ENCODE measurements at regions not wholly inside any gene's neighbourhood (a gene's known extent, or its start where the extent isn't known, plus 50 kb on each side); places are given as distances from the start of the nearest gene placed in this dataset.
A peak's percentile ranks its signal among the peaks of the same experiment; 100 is the strongest.

DNA sequence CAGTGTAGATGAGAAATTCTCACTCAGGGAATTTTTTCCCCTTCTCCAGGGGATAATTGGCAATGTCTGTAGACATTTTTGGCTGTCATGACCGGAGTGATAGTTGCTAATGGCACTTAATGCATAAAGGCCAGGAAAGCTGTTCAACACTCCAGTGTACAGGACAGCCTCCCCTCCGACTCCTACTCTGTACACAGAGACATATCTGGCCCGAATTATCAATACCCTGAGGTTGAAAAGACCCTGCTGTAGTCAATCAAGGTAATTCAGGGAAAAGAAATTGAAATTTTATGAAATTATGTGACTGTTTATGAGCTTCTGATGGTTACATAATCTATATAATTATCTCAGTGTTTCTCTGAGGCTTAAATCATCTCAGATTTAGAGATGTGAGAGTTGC lies 720.7 kb downstream of the OLFM4 start:
- no peak for DNase-seq

DNA sequence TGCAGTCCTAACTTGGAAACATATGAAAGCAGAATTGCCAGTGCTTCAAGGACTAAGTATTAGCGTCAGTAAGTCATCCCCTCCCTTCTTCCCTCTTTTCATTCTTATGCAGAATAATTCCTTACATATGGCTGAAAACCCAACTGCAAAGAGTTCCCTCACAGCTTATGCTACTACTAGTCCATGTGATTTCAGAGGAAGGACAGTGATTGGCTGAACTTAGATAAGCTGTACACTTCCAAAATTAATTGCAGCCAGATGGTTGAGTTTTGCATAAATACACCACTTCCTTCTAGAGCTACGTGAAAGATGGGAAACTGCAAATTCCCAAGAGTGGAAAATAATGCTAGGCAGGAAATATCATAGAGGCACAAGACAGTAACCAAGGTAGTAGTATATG lies 730.4 kb downstream of the OLFM4 start:
- no peak for DNase-seq

DNA sequence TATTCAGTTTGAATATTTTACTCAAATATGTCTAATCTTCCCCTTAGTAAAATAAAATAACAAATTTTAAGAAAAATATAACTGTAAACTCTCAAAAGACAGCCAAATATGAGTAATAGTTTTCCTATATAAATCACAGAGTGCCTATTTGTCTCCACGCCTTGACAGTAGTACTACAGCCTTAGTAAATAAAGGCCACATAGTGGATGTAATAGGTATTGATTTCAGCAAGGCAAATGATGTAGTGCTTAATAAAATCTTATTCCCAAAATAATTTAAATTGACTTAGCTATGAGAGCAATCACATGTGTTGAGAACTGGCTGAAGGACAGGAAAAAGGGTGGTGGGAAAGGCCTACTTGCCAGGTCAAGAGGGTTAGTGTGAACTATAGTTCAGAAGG lies 747.2 kb downstream of the OLFM4 start:
- no peak for DNase-seq

GRCh38 chr13:53778937-53779336 lies 750.3 kb downstream of the OLFM4 start:
- no peak for DNase-seq

DNA sequence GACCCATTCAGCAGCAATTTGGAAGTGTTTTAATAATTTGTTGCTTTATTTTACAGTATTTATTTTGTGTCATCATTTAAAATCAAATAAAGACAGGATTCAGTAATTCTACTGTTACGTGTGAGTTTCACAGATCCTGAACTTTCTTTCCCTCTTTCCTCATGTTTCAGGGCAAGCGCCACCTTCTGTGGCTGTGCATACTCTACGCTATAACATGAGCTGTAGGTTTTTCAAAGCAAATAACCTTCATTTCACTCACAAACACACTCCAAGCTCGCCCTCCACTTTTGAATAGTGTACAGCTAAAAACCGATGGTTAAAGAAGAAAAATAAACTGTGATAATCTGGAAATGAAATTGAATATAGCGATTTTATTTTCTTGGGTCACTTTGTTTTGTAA lies 753.3 kb downstream of the OLFM4 start:
- DNase-seq = no peak

DNA sequence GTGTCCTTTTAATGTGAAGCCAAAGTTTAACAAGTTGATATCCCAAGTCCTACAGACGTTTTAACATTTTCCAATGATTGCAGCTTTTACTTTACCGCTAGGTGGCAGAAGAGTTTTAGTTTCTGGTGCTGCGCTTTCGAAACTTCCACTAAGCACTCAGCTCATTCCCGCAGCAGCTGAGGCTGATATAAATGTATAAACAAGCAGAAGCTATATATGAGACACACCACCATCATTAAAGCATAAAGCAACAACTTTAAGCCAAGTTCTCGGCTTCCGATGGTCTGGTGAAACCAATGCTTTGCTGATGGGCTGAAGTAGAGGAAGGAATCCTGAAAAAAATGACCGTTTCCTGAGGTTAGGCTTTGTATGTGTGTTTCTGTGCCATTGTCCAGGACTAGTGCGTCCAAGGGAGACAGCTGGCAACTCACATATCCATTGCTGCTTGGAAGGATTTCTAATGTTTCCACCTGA lies 753.9 kb downstream of the OLFM4 start:
- DNase-seq = peak; percentile 24

DNA sequence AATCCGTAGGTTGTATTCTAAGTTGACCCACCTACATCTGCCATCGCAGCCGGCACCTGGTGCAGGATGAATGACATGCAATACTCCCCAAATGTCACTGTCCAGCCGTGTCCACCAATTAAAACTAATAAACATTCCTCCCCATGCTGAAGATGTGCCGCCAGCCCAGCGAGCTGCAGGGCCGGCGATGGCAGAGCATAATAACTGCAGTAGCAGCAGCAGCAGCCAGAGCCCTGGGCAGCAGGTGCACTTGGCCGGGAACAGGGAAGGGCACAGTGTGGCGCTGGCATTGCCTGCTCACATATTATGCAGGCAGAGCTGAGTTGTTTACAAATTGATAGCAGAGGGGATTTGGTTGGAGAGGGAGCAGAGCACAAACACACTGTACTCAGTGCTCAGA lies 754.9 kb downstream of the OLFM4 start:
- DNase-seq = peak; percentile 2

- DNase-seq = no peak
These were observed 759.7 kb downstream of the OLFM4 start for GRCh38 chr13:53788286-53788685.

- no peak for DNase-seq
These were observed 771.4 kb downstream of the OLFM4 start for GRCh38 chr13:53800011-53800410.

DNA sequence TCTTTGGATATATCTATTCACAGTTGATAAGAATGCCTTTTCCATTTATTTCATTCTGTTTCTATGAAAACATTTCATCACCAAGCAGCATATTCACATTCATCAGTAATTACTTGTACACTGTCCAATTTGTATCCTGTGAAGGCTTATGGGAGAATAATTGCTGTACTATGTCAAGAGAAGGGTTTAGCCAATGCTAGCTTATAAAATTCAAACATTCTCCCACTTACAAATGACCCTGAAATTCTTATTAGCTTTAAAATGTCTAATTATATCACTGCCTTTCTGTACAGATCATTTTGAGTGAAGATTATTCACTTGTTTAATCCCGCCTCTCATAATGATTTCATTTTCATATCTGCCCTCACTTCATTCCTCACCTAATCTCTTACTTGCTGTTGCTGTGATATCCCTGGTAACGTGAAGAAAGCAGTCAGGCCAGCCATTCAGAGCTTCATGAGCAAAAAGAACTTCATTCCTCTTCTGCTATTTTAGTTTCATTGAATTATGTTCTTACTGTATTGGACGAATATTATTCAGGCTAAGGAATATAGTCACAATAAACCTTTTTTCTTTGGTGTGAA lies 778.7 kb downstream of the OLFM4 start:
- no peak for DNase-seq

- DNase-seq = no peak
These were observed 793.0 kb downstream of the OLFM4 start for GRCh38 chr13:53821632-53822031.

DNA sequence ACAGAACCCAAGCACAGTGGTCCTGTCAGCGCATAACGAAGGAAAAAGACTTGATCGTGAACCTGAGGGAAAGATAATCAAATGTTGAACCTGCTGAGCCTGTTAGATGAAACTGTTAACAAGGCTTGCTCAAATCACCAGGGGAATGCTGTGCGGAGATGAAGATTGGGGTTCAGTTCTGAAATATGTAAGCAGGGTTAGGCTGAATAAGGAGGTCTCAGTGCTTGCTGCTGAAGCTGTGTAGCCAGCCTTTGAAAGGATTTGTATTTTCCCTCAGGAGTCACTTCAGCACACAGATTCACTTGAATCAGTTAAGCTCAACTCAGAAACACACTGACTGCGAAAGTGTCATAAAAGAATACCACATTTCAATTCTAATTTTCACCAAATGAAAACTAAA lies 793.5 kb downstream of the OLFM4 start:
- DNase-seq = no peak

- no peak for DNase-seq
These were observed 810.8 kb downstream of the OLFM4 start for GRCh38 chr13:53839461-53839860.

DNA sequence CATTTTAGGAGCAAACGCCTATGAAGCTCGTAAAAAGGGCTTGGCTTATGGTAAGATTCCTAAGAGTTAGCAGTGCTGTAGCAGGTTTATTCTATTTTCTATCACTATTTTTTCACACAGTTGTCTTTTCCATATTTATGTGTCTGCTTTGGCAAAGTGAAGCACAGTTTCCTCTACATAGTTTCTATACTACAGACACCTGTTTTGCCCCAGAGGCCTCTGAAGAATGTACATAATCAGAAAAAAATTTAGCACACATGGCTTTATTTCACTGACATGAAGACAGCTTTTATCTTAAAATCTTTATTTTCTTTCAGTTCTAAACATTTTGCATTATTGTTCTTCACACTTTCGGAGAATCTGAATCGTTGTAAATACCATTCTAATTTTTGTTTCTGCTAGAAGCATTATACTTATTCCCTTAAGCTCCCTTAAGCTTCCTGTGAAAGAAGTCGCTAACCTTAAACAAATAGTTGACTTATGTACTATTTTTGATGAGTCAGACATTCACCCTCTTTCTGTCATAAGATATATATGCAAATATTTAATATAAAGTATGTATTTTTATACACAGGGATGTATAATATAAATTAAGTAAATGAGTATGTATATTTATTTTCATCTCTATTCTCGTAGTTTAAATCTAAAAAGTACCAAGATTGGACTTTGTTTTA lies 816.0 kb downstream of the OLFM4 start:
- DNase-seq = no peak

- no peak for DNase-seq
These were observed 818.9 kb downstream of the OLFM4 start for GRCh38 chr13:53847502-53847901.

- no peak for DNase-seq
These were observed 819.9 kb downstream of the OLFM4 start for GRCh38 chr13:53848366-53848961.

GRCh38 chr13:53854321-53854720 lies 825.7 kb downstream of the OLFM4 start:
- no peak for DNase-seq

DNA sequence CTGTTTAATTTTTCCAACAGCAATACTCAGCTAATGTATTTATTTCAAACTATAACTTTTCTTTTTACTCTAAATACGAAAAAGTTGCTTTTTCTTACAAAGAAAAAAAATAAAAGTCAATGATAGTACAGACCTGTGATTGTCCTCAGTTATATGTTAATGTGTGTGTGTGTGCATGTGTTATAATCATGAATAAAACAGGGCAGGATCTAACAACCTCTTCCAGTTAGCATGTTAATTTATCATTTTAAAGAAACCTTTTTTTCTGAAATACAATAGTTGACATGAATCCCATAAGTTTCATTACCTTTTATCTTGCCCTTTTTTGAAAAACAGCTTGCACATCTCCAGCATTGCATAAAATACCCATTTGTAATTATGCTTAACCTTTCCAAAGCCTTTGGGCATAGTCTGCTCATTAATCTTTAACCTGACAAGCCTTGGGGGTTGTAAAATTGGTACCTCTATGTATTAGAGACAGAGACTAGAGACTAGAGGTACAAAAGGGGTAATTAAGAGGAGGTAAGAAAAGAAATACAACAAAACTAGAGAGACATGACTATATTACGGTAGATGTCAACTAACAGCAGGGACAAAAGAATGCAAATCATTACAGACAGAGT lies 828.1 kb downstream of the OLFM4 start:
- no peak for DNase-seq

- no peak for DNase-seq
These were observed 834.9 kb downstream of the OLFM4 start for GRCh38 chr13:53863520-53863919.

GRCh38 chr13:53873558-53873957 lies 844.9 kb downstream of the OLFM4 start:
- no peak for DNase-seq

DNA sequence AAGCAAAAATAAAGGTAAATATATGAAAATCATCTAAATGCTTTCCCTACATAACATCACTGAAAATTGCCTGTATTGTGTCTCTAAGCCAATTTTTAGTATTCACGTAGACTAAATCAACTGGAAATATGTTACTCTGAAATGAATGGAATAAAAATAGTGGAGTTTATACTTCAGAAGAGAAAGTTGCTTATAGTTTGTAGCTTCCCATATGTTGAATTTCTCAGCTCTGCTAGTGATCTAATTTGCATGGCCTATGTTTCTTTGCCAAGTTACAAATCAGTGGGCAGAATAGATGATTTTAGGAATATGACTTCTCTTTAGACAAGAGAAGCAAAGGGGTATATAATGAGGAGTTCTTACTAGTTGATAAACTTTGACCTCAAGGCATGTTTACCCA lies 850.2 kb downstream of the OLFM4 start:
- no peak for DNase-seq

DNA sequence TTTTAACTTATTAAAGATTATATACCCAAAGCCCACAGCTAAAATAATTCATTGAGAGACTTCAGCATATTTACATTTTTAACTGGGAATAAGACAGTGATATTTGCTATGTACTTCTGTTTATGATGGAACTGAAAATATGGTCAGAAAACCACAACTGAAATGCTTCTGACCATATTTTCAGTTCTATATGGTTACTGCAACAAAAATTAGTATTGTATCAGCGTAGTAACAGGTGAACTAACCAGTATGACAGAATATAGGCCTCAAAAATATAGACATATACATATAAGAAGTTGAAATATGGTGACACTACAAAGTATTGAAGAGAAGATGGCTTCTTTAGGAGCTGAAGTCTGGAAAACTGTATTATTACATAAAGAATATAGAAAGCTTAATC lies 857.4 kb downstream of the OLFM4 start:
- no peak for DNase-seq

DNA sequence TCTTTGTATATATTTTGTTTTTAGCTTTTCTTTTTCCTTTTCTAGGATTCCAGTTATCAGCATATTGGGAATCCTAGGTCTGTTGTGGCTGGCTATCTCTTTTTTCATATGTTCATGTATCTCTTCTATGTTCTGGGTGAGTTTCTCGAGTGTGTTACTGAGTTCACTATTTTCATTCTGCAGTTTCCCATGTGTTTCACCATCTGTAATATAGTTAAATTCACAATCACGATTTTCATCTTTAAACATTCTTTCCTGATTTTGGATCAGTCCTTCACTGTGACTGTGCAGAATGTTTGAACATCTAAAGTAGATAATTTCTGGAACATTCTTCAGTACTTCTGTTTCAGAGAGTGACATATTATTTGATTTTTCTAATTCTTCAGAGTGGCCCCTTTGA lies 862.1 kb downstream of the OLFM4 start:
- no peak for DNase-seq

DNA sequence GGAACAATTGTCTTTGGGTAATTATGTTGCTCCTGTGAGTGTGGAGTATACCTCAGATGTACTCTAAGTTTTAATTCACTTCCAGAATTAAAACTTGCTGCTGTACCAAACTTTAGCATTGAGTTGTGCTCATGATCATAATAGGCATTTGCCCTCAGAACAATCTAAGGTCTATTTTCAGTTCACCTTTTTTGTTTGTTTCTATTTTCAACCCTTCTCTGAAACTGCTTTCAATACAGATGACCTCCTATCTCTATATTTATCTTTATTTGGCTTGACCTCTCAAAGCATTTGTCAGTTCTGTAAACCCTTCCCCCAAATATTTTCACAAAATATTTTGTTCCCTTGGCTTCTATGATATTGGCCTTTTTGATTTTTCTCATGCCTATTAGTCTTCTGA lies 873.0 kb downstream of the OLFM4 start:
- no peak for DNase-seq

All from DMS79 (cell line).